ENCODE measurements at regions not wholly inside any gene's neighbourhood (a gene's known extent, or its start where the extent isn't known, plus 50 kb on each side); places are given as distances from the start of the nearest gene placed in this dataset.

GRCh38 chr10:111506266-111507034 is 429.6 kb downstream of the ADRA2A start:
- TF ChIP-seq EGR1 (IDR thresholded peaks at IDR 0.05; ENCODE audit: borderline replicate concordance in 1 of 2, low read depth in 2 of 2, low read length in 2 of 2) (no peak), POLR2A (IDR thresholded peaks at IDR 0.05; ENCODE audit: low read depth, low read length) (no peak), TAF1 (IDR thresholded peaks at IDR 0.05; ENCODE audit: borderline replicate concordance, low read depth, low read length) (no peak), JUNB (IDR thresholded peaks at IDR 0.05) (no peak), ZNF592 (IDR thresholded peaks at IDR 0.05) (no peak), EP300 (IDR thresholded peaks at IDR 0.05; ENCODE audit: borderline replicate concordance in 1 of 2, control insufficient read depth in 1 of 2, low read depth in 2 of 2, low read length in 2 of 2) (no peak), RELB (IDR thresholded peaks at IDR 0.05; ENCODE audit: low read depth) (no peak), SIX5 (IDR thresholded peaks at IDR 0.05; ENCODE audit: low read depth, low read length, severe bottlenecking) (no peak), MYC (IDR thresholded peaks at IDR 0.05; ENCODE audit: insufficient read depth, insufficient read length, insufficient replicate concordance, low read length, severe bottlenecking) (no peak), KDM1A (IDR thresholded peaks at IDR 0.05; ENCODE audit: borderline replicate concordance) (no peak), KAT2A (conservative IDR thresholded peaks at IDR 0.05; ENCODE audit: control insufficient read depth, low read depth, low read length) (no peak)
